HUES6 (cell line): ENCODE measurements at regions not wholly inside any gene's neighbourhood (a gene's known extent, or its start where the extent isn't known, plus 50 kb on each side); places are given as distances from the start of the nearest gene placed in this dataset.

Experiments
- H3K27ac ChIP-seq: 2 replicates; pipeline ENCODE4 v1.7.0; 2013; ENCODE audit warnings: low read depth, mild to moderate bottlenecking, low read length, inconsistent platforms
- H3K27me3 ChIP-seq: 2 replicates; pipeline ENCODE4 v1.6.1; 2013; ENCODE audit warnings: low read length; ENCODE audit not compliant: control insufficient read depth, insufficient read depth
- H3K36me3 ChIP-seq: 2 replicates; pipeline ENCODE4 v1.6.1; 2013; ENCODE audit warnings: low read length; ENCODE audit not compliant: control insufficient read depth, insufficient read depth
- H3K4me1 ChIP-seq: 2 replicates; pipeline ENCODE4 v1.6.1; 2013; ENCODE audit warnings: low read length; ENCODE audit not compliant: control insufficient read depth, insufficient read depth
- H3K4me3 ChIP-seq: 2 replicates; pipeline ENCODE4 v1.5.1; 2013; ENCODE audit warnings: low read depth, low read length
- H3K9ac ChIP-seq: one replicate; pipeline ENCODE4 v1.6.1; 2013; ENCODE audit warnings: mild to moderate bottlenecking, low read length
- H3K9me3 ChIP-seq: 2 replicates; pipeline ENCODE4 v1.6.1; 2013; ENCODE audit warnings: low read depth, low read length; ENCODE audit not compliant: control insufficient read depth, insufficient read depth

DNA sequence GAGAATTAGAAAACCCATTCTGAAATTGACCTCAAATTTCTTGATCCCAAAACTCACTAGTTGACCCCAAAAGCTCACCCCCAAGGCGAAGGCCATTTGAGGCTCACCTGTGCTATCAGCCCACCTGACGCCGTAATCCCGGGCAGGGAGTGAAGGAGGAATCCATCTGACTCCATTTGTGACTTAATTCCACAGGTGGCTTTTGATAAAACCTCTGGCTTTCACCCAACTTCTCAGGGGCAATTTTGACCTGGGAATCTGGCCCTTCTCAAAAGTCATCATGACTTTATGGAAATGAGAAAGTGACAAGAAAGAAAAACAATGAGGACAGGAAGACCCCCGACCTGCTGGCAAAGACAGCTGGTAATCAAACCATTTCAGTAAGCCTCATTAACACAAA, 86.9 kb upstream of the SALL3 start:
- Histone ChIP-seq H3K27me3 (no peaks in the 10 kb centered on the region), H3K4me3 (no peak overlapping the region), H3K4me1 (no peaks in the 10 kb centered on the region), H3K36me3 (no peaks in the 10 kb centered on the region), H3K27ac (no peak overlapping the region), H3K9ac (no peak overlapping the region), H3K9me3 (peaks cover 19% of the 10 kb centered on the region)

DNA sequence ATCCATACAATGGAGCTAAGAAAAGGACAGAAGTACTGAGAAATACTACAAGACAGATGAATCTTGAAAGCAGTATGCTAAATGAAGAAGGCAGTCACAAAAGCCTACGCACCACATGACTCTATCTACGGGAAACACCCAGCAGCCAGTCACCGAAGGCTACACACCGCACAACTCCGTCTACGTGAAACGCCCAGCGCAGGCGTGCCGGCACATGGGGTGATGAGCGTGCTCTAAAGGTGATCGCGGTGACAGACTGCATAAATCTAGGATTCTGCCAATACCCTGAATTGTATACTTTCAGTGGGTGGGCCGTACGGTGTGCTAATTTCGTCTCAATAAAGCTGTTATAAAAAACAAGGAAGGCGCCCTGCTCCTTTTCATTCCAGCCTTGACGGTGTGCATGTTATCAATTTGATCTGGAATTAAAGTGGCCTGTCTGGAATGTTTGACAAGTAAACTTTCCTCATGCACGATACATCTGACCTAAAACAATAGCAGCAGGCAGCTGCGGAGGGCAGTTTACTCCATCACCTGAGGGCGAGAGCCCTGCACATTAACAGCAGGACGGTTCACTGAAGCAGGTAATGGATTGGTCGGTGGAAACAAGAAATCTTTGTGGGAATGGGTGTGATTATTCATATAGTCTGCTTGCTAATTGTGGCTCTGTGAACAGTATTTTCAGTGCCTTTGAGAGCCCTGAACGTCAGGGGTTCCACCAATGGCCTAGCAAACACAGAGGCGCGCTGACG, 86.2 kb upstream of the SALL3 start:
- H3K4me1 ChIP-seq = no peaks in the 10 kb centered on the region

GRCh38 chr18:78894033-78894305, 85.6 kb upstream of the SALL3 start:
- H3K36me3 ChIP-seq = no peaks in the 10 kb centered on the region
- H3K9me3 ChIP-seq = peaks cover 19% of the 10 kb centered on the region
- no peak overlapping the region for H3K4me3 ChIP-seq
- H3K9ac ChIP-seq = no peak overlapping the region
- no peaks in the 10 kb centered on the region for H3K27me3 ChIP-seq
- H3K4me1 ChIP-seq = no peaks in the 10 kb centered on the region
- H3K27ac ChIP-seq = no peak overlapping the region

More for the DNA sequence above, 86.2 kb upstream of the SALL3 start:
- no peak overlapping the region for H3K27ac ChIP-seq
- no peak overlapping the region for H3K9ac ChIP-seq
- peaks cover 19% of the 10 kb centered on the region for H3K9me3 ChIP-seq
- no peak overlapping the region for H3K4me3 ChIP-seq
- H3K27me3 ChIP-seq = no peaks in the 10 kb centered on the region
- no peaks in the 10 kb centered on the region for H3K36me3 ChIP-seq

DNA sequence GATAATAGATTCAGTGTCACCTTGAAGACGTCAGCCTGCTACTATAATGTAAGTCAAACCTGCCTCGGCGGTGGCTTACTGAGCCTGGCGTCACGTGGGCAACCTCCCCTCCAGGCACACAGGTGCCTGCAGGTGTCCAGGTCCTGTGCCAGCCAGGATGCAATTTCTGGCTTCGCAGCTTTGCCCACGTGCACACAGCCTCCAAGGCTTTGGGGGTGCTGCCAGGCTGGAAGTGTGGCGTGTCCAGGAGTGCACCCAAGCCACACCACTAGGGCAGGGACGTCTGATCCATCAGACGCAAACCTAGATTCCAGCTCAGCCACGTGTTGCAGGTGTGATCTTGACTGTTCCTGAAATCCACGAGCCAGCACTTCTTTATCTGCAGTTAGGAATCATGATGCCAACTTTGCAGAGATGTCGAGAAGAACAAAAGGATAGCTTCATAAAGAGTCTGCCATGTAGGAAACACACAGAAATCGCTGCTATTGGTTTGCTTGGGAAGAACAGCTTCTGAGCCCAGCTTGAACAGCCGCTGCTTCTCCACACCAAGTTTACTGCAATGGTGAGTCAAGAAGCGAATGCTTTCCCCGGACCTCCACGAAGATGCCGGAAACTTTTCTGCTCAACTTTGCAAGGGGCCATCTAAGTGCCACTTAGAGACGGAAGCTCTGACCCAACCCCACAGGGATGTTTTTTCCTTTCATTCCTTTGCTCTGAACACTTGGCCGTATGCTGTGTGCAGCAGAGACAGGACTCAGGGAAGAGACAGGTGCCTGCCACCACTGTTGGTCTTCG, 84.2 kb upstream of the SALL3 start:
- Histone ChIP-seq H3K9ac (no peak overlapping the region), H3K9me3 (peaks cover 12% of the 10 kb centered on the region), H3K4me1 (no peaks in the 10 kb centered on the region), H3K36me3 (no peaks in the 10 kb centered on the region), H3K4me3 (no peak overlapping the region), H3K27ac (no peak overlapping the region), H3K27me3 (no peaks in the 10 kb centered on the region)

GRCh38 chr18:78896111-78896905, 83.3 kb upstream of the SALL3 start:
- Histone ChIP-seq H3K27me3 (no peaks in the 10 kb centered on the region), H3K4me1 (no peaks in the 10 kb centered on the region), H3K36me3 (no peaks in the 10 kb centered on the region), H3K9ac (no peak overlapping the region), H3K27ac (no peak overlapping the region), H3K9me3 (peaks cover 9% of the 10 kb centered on the region), H3K4me3 (no peak overlapping the region)

- Histone ChIP-seq H3K4me3 (no peak overlapping the region), H3K9ac (no peak overlapping the region), H3K27me3 (no peaks in the 10 kb centered on the region), H3K4me1 (no peaks in the 10 kb centered on the region), H3K27ac (no peak overlapping the region), H3K36me3 (no peaks in the 10 kb centered on the region), H3K9me3 (peaks cover 9% of the 10 kb centered on the region)
Observed at GRCh38 chr18:78898066-78898465, 81.6 kb upstream of the SALL3 start.

DNA sequence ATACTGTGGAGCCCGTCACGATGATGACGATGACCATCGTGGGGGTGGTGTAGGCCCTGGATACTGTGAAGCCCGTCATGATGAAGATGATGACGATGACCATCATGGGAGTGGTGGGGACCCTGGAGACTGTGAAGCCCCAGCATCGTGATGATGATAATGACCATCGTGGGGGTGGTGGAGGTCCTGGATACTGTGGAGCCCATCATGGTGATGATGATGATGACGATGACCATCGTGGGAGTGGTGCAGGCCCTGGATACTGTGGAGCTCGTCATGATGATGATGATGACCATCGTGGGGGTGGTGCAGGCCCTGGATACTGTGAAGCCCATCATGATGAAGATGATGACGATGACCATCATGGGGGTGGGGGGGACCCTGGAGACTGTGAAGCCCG, 81.0 kb upstream of the SALL3 start:
- Histone ChIP-seq H3K27ac (no peak overlapping the region), H3K9me3 (peaks cover 9% of the 10 kb centered on the region), H3K9ac (no peak overlapping the region), H3K4me1 (peaks cover 2% of the 10 kb centered on the region; the same call in 1 of the 2 replicates), H3K4me3 (no peak overlapping the region), H3K27me3 (no peaks in the 10 kb centered on the region), H3K36me3 (no peaks in the 10 kb centered on the region)

- no peaks in the 10 kb centered on the region for H3K36me3 ChIP-seq
- no peak overlapping the region for H3K4me3 ChIP-seq
- no peak overlapping the region for H3K9ac ChIP-seq
- peaks cover 3% of the 10 kb centered on the region; the same call in 1 of the 2 replicates for H3K4me1 ChIP-seq
- peaks cover 9% of the 10 kb centered on the region for H3K9me3 ChIP-seq
- H3K27me3 ChIP-seq = no peaks in the 10 kb centered on the region
- H3K27ac ChIP-seq = no peak overlapping the region
Observed at GRCh38 chr18:78899241-78899640, 80.4 kb upstream of the SALL3 start.

DNA sequence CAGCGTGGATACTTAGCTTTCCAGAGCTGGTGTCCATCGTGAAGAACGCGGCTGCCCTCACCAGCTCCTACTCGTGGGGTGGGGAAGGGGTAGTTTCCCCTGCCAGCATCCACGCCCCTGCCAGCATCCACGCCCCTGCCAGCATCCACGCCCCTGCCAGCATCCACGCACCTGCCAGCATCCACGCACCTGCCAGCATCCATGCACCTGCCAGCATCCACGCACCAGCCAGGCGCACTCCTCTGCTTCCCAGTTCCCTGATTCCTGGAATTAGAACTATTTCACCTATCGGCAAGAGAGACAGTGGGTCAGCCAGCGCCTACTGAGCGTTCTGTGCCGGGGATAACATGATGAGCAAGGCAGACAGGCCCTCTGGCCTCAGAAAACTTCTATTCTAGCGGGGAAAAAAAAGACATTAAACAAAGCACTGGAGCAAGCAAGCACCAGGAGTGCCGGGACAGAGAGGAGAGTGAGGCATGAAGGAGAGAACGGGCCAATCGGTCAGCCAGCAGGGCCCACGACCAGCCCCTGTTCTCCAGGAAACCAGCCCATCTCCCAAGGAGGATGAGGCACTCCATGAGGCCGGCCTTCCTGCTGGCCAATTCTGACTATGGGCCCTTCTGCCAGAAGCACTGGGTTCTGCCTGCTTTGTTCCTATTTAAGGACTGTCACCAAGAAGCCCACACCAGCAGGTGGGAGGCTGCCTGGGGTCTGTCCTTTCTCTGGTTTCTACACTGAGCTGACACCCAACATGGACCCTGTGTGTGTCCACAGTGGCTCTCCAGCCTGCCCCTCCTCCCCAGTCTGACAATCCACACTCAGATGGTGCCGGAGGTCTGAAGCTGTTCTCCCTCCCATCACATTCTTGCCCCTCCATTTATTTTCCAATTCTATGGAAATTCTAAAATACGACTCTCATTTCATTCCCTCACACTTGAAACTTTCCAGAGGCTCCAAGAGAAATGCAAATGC, 78.4 kb upstream of the SALL3 start:
- no peak overlapping the region for H3K4me3 ChIP-seq
- H3K27ac ChIP-seq = no peak overlapping the region
- H3K36me3 ChIP-seq = no peaks in the 10 kb centered on the region
- no peak overlapping the region for H3K9ac ChIP-seq
- no peaks in the 10 kb centered on the region for H3K27me3 ChIP-seq
- peaks cover 9% of the 10 kb centered on the region for H3K9me3 ChIP-seq
- H3K4me1 ChIP-seq = peaks cover 3% of the 10 kb centered on the region; the same call in 1 of the 2 replicates
